ENCODE measurements at regions not wholly inside any gene's neighbourhood (a gene's known extent, or its start where the extent isn't known, plus 50 kb on each side); places are given as distances from the start of the nearest gene placed in this dataset.

DNA sequence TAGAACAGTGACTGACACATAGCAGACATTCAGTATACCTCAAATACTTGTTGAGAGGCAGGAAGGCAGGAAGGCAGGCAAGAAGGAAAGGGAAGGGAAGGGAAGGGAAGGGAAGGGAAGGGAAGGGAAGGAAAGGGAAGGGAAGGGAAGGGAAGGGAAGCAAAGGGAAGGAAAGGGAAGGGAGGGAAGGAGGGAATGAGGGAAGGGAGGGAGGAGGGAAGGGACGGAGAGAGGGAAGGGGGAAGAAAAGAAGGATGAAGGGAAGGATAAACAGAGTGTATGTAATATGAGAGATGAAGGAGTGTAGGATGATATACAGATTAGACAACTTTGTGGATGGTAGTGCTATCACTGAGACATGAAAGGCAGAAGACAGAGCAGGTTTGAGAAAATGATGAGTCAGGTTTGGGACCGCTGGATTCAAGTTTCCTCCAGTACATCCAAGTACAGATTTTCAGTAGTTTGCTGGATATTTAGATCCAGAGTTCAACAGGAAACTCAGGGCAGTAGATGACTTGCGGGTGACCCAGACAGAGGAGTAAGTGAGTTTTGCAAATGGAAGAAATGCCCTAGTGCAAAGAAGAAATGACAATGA is 85.9 kb downstream of the MAFB start:
- no peak for TF ChIP-seq CTCF (conservative IDR thresholded peaks at IDR 0.05)
- no peak overlapping the region for H3K27ac ChIP-seq

DNA sequence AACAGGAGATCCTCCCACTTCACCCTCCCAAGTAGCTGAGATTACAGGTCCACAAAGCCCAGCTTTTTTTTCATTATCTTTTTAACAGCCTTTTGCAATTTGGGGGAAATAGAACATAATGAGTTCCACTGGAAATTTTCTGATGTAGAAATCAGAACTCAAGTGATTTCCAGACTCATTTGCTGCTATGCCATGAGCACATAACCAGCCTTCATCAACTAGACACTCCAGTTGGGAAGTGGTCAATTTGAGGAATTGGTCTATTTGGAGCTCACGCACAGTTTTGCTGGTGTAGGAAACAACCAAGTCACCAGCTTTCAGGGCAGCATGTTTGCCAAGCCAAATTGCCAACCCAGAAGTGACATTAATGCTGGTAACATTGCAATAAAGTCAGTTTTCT is 86.7 kb downstream of the MAFB start:
- no peak overlapping the region for H3K27ac ChIP-seq
- no peak for TF ChIP-seq CTCF (conservative IDR thresholded peaks at IDR 0.05)

DNA sequence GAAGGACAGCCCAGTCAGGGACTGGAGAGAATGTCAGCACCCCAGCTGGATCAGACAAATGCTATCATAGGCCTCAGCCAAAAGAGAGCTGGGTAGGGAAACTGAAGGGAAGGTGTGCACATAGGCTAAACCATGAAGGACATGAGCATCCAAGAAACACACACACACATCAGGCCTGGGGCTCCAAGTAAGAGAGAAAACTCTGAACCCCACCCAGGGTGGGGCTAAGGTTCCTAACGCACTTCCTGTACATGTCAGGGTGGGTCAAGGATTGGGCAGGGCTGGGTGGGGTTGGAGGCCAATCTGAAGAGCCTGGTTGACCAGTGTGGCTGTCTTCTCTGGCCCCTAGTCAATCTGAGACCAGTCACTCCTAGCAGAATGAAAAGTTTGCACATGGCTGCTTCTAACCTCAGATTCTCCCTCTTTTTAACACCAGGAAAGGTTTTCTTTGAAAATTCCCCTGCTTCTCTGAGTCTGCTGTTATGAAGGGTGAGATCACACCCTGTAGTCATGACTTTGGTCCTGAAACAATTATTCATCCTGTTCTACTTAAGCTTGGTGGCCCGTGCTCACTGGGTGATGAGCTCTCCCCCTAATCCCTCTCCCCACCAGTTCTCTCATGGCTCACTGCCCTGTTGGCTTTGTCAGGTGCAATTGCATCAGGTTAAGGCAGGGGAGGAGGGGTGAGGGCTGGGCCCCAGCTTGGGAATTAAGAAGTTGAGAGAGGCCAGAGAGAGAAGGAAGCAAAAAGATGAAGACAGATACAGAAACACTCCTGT is 88.4 kb downstream of the MAFB start:
- TF ChIP-seq CTCF (conservative IDR thresholded peaks at IDR 0.05) = no peak
- H3K27ac ChIP-seq = no peak overlapping the region

- H3K27ac ChIP-seq = no peak overlapping the region
- no peak for TF ChIP-seq CTCF (conservative IDR thresholded peaks at IDR 0.05)
Measured at GRCh38 chr20:40599987-40600386, 89.0 kb downstream of the MAFB start.

DNA sequence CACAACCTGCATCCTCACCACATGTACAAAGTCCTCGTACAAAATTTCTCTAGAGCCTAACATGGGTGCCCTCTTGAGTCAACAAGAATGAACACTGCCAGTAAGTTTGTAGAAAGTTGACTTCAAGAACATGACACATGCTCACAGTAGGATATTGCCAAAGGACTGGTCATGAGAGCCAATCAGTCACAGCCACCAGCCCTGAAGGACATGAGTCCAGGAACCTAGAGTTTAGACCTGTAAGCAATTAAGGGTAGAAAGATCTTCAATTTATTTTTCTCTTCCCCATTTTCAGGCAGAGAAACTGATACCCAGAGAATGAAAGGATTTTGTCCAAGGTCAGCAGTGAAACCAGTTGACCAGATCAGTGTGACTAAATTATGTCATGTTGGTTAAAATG is 96.1 kb downstream of the MAFB start:
- no peak overlapping the region for H3K27ac ChIP-seq
- no peak for TF ChIP-seq CTCF (conservative IDR thresholded peaks at IDR 0.05)

- no peak overlapping the region for H3K27ac ChIP-seq
- TF ChIP-seq CTCF (conservative IDR thresholded peaks at IDR 0.05) = no peak
Measured at GRCh38 chr20:40591536-40591935, 97.5 kb downstream of the MAFB start.

DNA sequence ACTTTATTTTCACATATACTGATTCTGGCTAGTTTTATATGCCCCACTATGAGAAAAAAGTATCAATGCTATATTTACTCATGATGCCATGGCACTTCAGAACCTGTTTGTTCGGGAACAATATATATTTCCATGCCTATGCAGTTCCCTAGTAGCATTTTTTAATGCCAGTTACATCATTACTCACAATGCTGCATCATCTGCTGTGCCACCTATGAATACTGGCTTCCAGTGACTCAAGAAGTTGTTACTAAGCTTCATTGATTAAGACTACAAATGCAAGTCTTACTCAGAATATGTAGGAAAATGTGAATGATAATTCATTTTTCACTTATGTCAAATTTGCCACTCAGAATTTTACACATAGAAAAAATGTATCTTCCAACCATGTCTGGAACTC is 97.9 kb downstream of the MAFB start:
- no peak overlapping the region for H3K27ac ChIP-seq
- TF ChIP-seq CTCF (conservative IDR thresholded peaks at IDR 0.05) = no peak

Data from VCaP (cell line).